Gastrocnemius medialis (tissue), 4 donors: ENCODE measurements at regions not wholly inside any gene's neighbourhood (a gene's known extent, or its start where the extent isn't known, plus 50 kb on each side); places are given as distances from the start of the nearest gene placed in this dataset.

ENCODE experiments used
- CTCF ChIP-seq, 5 experiments: fragments of 450-650 bp in 3 of 5; fragments of 200-600 bp in 2 of 5; sonication (generic) in 2 of 5; IDR thresholded peaks in 4 of 5; conservative IDR thresholded peaks in 1 of 5; 1 replicate in 4 of 5; 2 replicates in 1 of 5; pipeline ENCODE4 v1.5.1; 2016 to 2019; ENCODE audit warnings: antibody characterized with exemption in 5 of 5, mild to moderate bottlenecking in 3 of 5, moderate library complexity in 3 of 5
- POLR2A ChIP-seq, 2 donors: fragments of 450-650 bp; IDR thresholded peaks; one replicate each; pipeline ENCODE4 v1.6.1; 2017; ENCODE audit warnings: antibody characterized with exemption in 2 of 2, mild to moderate bottlenecking in 2 of 2, moderate library complexity in 2 of 2

- no peak for TF ChIP-seq CTCF (IDR thresholded peaks at IDR 0.05 in 4 of 5, conservative IDR thresholded peaks at IDR 0.05 in 1 of 5)
- no peak for TF ChIP-seq POLR2A (IDR thresholded peaks at IDR 0.05)
These were observed 496.2 kb downstream of the INSC start for GRCh38 chr11:15610881-15611280.
